Choroid plexus epithelial cell (primary cell): ENCODE measurements at regions not wholly inside any gene's neighbourhood (a gene's known extent, or its start where the extent isn't known, plus 50 kb on each side); places are given as distances from the start of the nearest gene placed in this dataset.

Experiments
- DNase-seq: peaks from one replicate; pipeline ENCODE4 v3.0.0-alpha.2; 2010; ENCODE audit warnings: low read depth
- H3K4me3 ChIP-seq: 2 replicates; pipeline ENCODE4 v1.5.1; 2011; ENCODE audit warnings: low read depth, mild to moderate bottlenecking, control low read depth, low read length, moderate library complexity
- CTCF ChIP-seq: conservative IDR thresholded peaks from 2 replicates; pipeline ENCODE4 v1.5.1; 2011; ENCODE audit warnings: low read depth, mild to moderate bottlenecking, control low read depth, inconsistent platforms, low read length, moderate library complexity

GRCh38 chr6:120564779-120565178 is 769.5 kb downstream of the TBC1D32 start:
- no peak for TF ChIP-seq CTCF
- no peak for DNase-seq
- H3K4me3 ChIP-seq, result no peak overlapping the region

GRCh38 chr6:120558294-120558693 is 776.0 kb downstream of the TBC1D32 start:
- TF ChIP-seq CTCF, result no peak
- no peak for DNase-seq
- H3K4me3 ChIP-seq, result no peak overlapping the region

- H3K4me3 ChIP-seq, result no peak overlapping the region
- TF ChIP-seq CTCF, result no peak
- DNase-seq, result no peak
These were observed 776.7 kb downstream of the TBC1D32 start for GRCh38 chr6:120557554-120557953.

- no peak for TF ChIP-seq CTCF
- DNase-seq, result no peak
- no peak overlapping the region for H3K4me3 ChIP-seq
These were observed 777.8 kb downstream of the TBC1D32 start for GRCh38 chr6:120556491-120556890.

- no peak for TF ChIP-seq CTCF
- no peak overlapping the region for H3K4me3 ChIP-seq
- no peak for DNase-seq
These were observed 780.9 kb downstream of the TBC1D32 start for GRCh38 chr6:120553353-120553752.

- no peak for TF ChIP-seq CTCF
- no peak for DNase-seq
- H3K4me3 ChIP-seq, result no peak overlapping the region
These were observed 788.9 kb downstream of the TBC1D32 start for GRCh38 chr6:120545353-120545752.

- TF ChIP-seq CTCF, result no peak
- H3K4me3 ChIP-seq, result no peak overlapping the region
- no peak for DNase-seq
These were observed 799.3 kb downstream of the TBC1D32 start for GRCh38 chr6:120534954-120535353.
